Vagina (tissue), 2 donors: ENCODE measurements at regions not wholly inside any gene's neighbourhood (a gene's known extent, or its start where the extent isn't known, plus 50 kb on each side); places are given as distances from the start of the nearest gene placed in this dataset.

Experiments
- CTCF ChIP-seq, 3 experiments: fragments of 450-650 bp in 2 of 3; fragments of 200-600 bp in 1 of 3; sonication (generic) in 1 of 3; IDR thresholded peaks; one replicate each; pipeline ENCODE4 v1.5.1; 2017 to 2019; ENCODE audit warnings: antibody characterized with exemption in 3 of 3, mild to moderate bottlenecking in 2 of 3, moderate library complexity in 2 of 3
- POLR2A ChIP-seq, 2 donors: fragments of 450-650 bp; IDR thresholded peaks; one replicate each; pipeline ENCODE4 v1.6.1; 2017; ENCODE audit warnings: antibody characterized with exemption in 2 of 2, mild to moderate bottlenecking in 2 of 2, moderate library complexity in 2 of 2
- POLR2AphosphoS5 ChIP-seq, 2 donors: sonication (generic); formaldehyde crosslinking; IDR thresholded peaks; one replicate each; pipeline ENCODE4 v1.9.0; 2017; ENCODE audit warnings: antibody characterized with exemption in 2 of 2, mild to moderate bottlenecking in 2 of 2, low read depth in 1 of 2; ENCODE audit not compliant: insufficient read depth in 1 of 2

- TF ChIP-seq POLR2A (IDR thresholded peaks at IDR 0.05) (no peak), CTCF (IDR thresholded peaks at IDR 0.05) (no peak), POLR2AphosphoS5 (IDR thresholded peaks at IDR 0.05; ENCODE audit: insufficient read depth in 1 of 2, low read depth in 1 of 2) (no peak)
These were observed 417.9 kb downstream of the NR2F1-AS1 start for GRCh38 chr5:93163010-93163663.
